ENCODE measurements at regions not wholly inside any gene's neighbourhood (a gene's known extent, or its start where the extent isn't known, plus 50 kb on each side); places are given as distances from the start of the nearest gene placed in this dataset.
A peak's percentile ranks its signal among the peaks of the same experiment; 100 is the strongest.

GRCh38 chr5:167555565-167556166 lies 735.8 kb upstream of the WWC1 start:
- H3K27me3 Mint-ChIP-seq (ENCODE audit: insufficient read depth) = peaks cover 19% of the 10 kb centered on the region
- H3K36me3 ChIP-seq (ENCODE audit: control insufficient read depth, insufficient read depth, low read length) = no peaks in the 10 kb centered on the region
- no peak overlapping the region for H3K4me3 Mint-ChIP-seq
- peaks cover 2% of the 10 kb centered on the region for H3K36me3 Mint-ChIP-seq (ENCODE audit: low read depth)
- H3K27ac ChIP-seq (ENCODE audit: low read depth, low read length) = no peak overlapping the region
- WGBS, 2 experiments (ENCODE audit: insufficient coverage in 1 of 2, insufficient read length in 1 of 2) = 77 to 78% methylated on average over 8 to 10 of the region's 10 CpGs
- TF ChIP-seq CTCF (conservative IDR thresholded peaks at IDR 0.05) = no peak
- H3K9ac ChIP-seq (ENCODE audit: extremely low read depth, low read length, poor library complexity, severe bottlenecking) = no peak overlapping the region
- H3K4me1 Mint-ChIP-seq = peaks cover 36% of the 10 kb centered on the region
- peaks cover 5% of the 10 kb centered on the region for H3K27me3 ChIP-seq (ENCODE audit: control insufficient read depth, insufficient read depth, low read length, poor library complexity, severe bottlenecking)
- H3K4me3 ChIP-seq (ENCODE audit: low read length) = no peak overlapping the region
- H3K4me1 ChIP-seq (ENCODE audit: control insufficient read depth, insufficient read depth, low read length) = peaks cover 9% of the 10 kb centered on the region
- H3K9me3 ChIP-seq (ENCODE audit: control insufficient read depth, low read length) = peaks cover 10% of the 10 kb centered on the region
- no peak overlapping the region for H3K27ac Mint-ChIP-seq
- DNase-seq = peak; percentile 56
- peaks cover 6% of the 10 kb centered on the region for H3K9me3 Mint-ChIP-seq

GRCh38 chr5:167557359-167557758 lies 734.1 kb upstream of the WWC1 start:
- H3K4me3 Mint-ChIP-seq = no peak overlapping the region
- peaks cover 49% of the 10 kb centered on the region for H3K4me1 Mint-ChIP-seq
- no peaks in the 10 kb centered on the region for H3K36me3 ChIP-seq (ENCODE audit: control insufficient read depth, insufficient read depth, low read length)
- WGBS, 2 experiments (ENCODE audit: insufficient coverage in 1 of 2, insufficient read length in 1 of 2) = 89 to 90% methylated on average over 2 of the region's 2 CpGs
- peaks cover 6% of the 10 kb centered on the region for H3K9me3 Mint-ChIP-seq
- no peak for DNase-seq
- H3K27me3 ChIP-seq (ENCODE audit: control insufficient read depth, insufficient read depth, low read length, poor library complexity, severe bottlenecking) = peaks cover 5% of the 10 kb centered on the region
- H3K9me3 ChIP-seq (ENCODE audit: control insufficient read depth, low read length) = peaks cover 10% of the 10 kb centered on the region
- H3K27ac Mint-ChIP-seq = no peak overlapping the region
- peaks cover 16% of the 10 kb centered on the region for H3K27me3 Mint-ChIP-seq (ENCODE audit: insufficient read depth)
- no peak for TF ChIP-seq CTCF (conservative IDR thresholded peaks at IDR 0.05)
- no peak overlapping the region for H3K4me3 ChIP-seq (ENCODE audit: low read length)
- no peak overlapping the region for H3K9ac ChIP-seq (ENCODE audit: extremely low read depth, low read length, poor library complexity, severe bottlenecking)
- H3K36me3 Mint-ChIP-seq (ENCODE audit: low read depth) = peaks cover 2% of the 10 kb centered on the region
- peaks cover 21% of the 10 kb centered on the region for H3K4me1 ChIP-seq (ENCODE audit: control insufficient read depth, insufficient read depth, low read length)
- no peak overlapping the region for H3K27ac ChIP-seq (ENCODE audit: low read depth, low read length)

GRCh38 chr5:167561796-167562195 lies 729.6 kb upstream of the WWC1 start:
- TF ChIP-seq CTCF (conservative IDR thresholded peaks at IDR 0.05) = no peak
- peak; percentile 74 for DNase-seq
- no peak overlapping the region for H3K4me3 Mint-ChIP-seq
- Histone ChIP-seq H3K27ac (ENCODE audit: low read depth, low read length) (no peak overlapping the region), H3K36me3 (ENCODE audit: control insufficient read depth, insufficient read depth, low read length) (no peaks in the 10 kb centered on the region), H3K9me3 (ENCODE audit: control insufficient read depth, low read length) (peaks cover 10% of the 10 kb centered on the region), H3K27me3 (ENCODE audit: control insufficient read depth, insufficient read depth, low read length, poor library complexity, severe bottlenecking) (no peaks in the 10 kb centered on the region), H3K4me1 (ENCODE audit: control insufficient read depth, insufficient read depth, low read length) (peaks cover 16% of the 10 kb centered on the region), H3K4me3 (ENCODE audit: low read length) (peak overlapping the region; percentile 13), H3K9ac (ENCODE audit: extremely low read depth, low read length, poor library complexity, severe bottlenecking) (no peak overlapping the region)
- WGBS, 2 experiments (ENCODE audit: insufficient coverage in 1 of 2, insufficient read length in 1 of 2) = 66% methylated on average over 7 to 9 of the region's 9 CpGs
- H3K27ac Mint-ChIP-seq = no peak overlapping the region
- peaks cover 54% of the 10 kb centered on the region for H3K4me1 Mint-ChIP-seq
- peaks cover 6% of the 10 kb centered on the region for H3K9me3 Mint-ChIP-seq
- H3K36me3 Mint-ChIP-seq (ENCODE audit: low read depth) = peaks cover 2% of the 10 kb centered on the region
- no peaks in the 10 kb centered on the region for H3K27me3 Mint-ChIP-seq (ENCODE audit: insufficient read depth)

All from endodermal cell (in vitro differentiated cells).